ENCODE measurements at regions not wholly inside any gene's neighbourhood (a gene's known extent, or its start where the extent isn't known, plus 50 kb on each side); places are given as distances from the start of the nearest gene placed in this dataset.

GRCh38 chr11:15641271-15642045 lies 526.7 kb downstream of the INSC start:
- no peak for TF ChIP-seq CTCF (IDR thresholded peaks at IDR 0.05)
- no peak for TF ChIP-seq POLR2A (IDR thresholded peaks at IDR 0.05)
